Esophagus muscularis mucosa (tissue), 4 donors: ENCODE measurements at regions not wholly inside any gene's neighbourhood (a gene's known extent, or its start where the extent isn't known, plus 50 kb on each side); places are given as distances from the start of the nearest gene placed in this dataset.
"Not testable (repeated sequence)": the region's sequence is repeated elsewhere in the genome, so short reads cannot be mapped to it uniquely, and the experiment has no call there.

Experiments used
- DNase-seq: peaks from one replicate; pipeline ENCODE4 v3.0.0-alpha.2; 2017; ENCODE audit errors: extremely low spot score
- H3K27ac ChIP-seq, 4 donors: fragments of 200-600 bp; sonication (generic); replicated peaks in 1 of 4; 1 replicate in 3 of 4; 2 replicates in 1 of 4; pipeline ENCODE4 v1.5.1; 2016 to 2019; ENCODE audit warnings: mild to moderate bottlenecking in 1 of 4
- H3K27me3 ChIP-seq, 4 donors: fragments of 200-600 bp; sonication (generic); one replicate each; pipeline versions ENCODE4 v1.5.1 to v1.6.0; 2016 to 2019
- H3K36me3 ChIP-seq, 4 donors: fragments of 200-600 bp; sonication (generic); one replicate each; pipeline ENCODE4 v1.5.1; 2016 to 2019
- H3K4me1 ChIP-seq, 4 donors: fragments of 200-600 bp; sonication (generic); one replicate each; pipeline ENCODE4 v1.5.1; 2016 to 2019
- H3K4me3 ChIP-seq, 4 donors: fragments of 200-600 bp; sonication (generic); 1 replicate in 2 of 4; 2 replicates in 2 of 4; pipeline ENCODE4 v1.5.1; 2016 to 2019; ENCODE audit warnings: mild to moderate bottlenecking in 4 of 4, moderate library complexity in 1 of 4
- H3K9me3 ChIP-seq, 4 donors: fragments of 200-600 bp; sonication (generic); 1 replicate in 3 of 4; 2 replicates in 1 of 4; pipeline ENCODE4 v1.5.1; 2016 to 2019
- EP300 ChIP-seq: sonication (generic); formaldehyde crosslinking; IDR thresholded peaks from one replicate; pipeline ENCODE4 v1.6.1; 2017; ENCODE audit warnings: antibody characterized with exemption
- POLR2A ChIP-seq: fragments of 450-650 bp; IDR thresholded peaks from one replicate; pipeline ENCODE4 v1.6.1; 2017; ENCODE audit warnings: antibody characterized with exemption, moderate library complexity, mild to moderate bottlenecking, low read depth
- POLR2AphosphoS5 ChIP-seq, 2 donors: sonication (generic); formaldehyde crosslinking; IDR thresholded peaks; one replicate each; pipeline ENCODE4 v1.6.1; 2017; ENCODE audit warnings: antibody characterized with exemption in 2 of 2
- WGBS: methylation state at CpG from one replicate; pipeline ENCODE4 v1.1.5; 2018; 5-methylcytosine and 5-hydroxymethylcytosine counted together
- intact Hi-C: fragments of 100-400 bp; cut with DNase I; formaldehyde crosslinking; loops from one replicate; pipeline ENCODE4 v1.15.1; 2023
- TF ChIP-seq, protein P1 (sequence below), 3 experiments: fragments of 200-600 bp in 2 of 3; fragments of 450-650 bp in 1 of 3; sonication (generic) in 2 of 3; IDR thresholded peaks; one replicate each; pipeline ENCODE4 v1.5.1; 2017 to 2019; ENCODE audit warnings: antibody characterized with exemption in 3 of 3, mild to moderate bottlenecking in 2 of 3, moderate library complexity in 1 of 3

GRCh38 chr4:12471193-12471592 lies 1012.9 kb downstream of the RAB28 start:
- no peak overlapping the region for H3K27ac ChIP-seq
- H3K27me3 ChIP-seq = no peaks in the 10 kb centered on the region
- WGBS = 93% methylated on average over 2 of the region's 2 CpGs
- no peak overlapping the region for H3K4me3 ChIP-seq
- H3K4me1 ChIP-seq = peaks cover 0 to 4% (median 0%) of the 10 kb centered on the region in 4 donors
- H3K9me3 ChIP-seq = no peaks in the 10 kb centered on the region
- DNase-seq = no peak
- TF ChIP-seq, protein P1, sequence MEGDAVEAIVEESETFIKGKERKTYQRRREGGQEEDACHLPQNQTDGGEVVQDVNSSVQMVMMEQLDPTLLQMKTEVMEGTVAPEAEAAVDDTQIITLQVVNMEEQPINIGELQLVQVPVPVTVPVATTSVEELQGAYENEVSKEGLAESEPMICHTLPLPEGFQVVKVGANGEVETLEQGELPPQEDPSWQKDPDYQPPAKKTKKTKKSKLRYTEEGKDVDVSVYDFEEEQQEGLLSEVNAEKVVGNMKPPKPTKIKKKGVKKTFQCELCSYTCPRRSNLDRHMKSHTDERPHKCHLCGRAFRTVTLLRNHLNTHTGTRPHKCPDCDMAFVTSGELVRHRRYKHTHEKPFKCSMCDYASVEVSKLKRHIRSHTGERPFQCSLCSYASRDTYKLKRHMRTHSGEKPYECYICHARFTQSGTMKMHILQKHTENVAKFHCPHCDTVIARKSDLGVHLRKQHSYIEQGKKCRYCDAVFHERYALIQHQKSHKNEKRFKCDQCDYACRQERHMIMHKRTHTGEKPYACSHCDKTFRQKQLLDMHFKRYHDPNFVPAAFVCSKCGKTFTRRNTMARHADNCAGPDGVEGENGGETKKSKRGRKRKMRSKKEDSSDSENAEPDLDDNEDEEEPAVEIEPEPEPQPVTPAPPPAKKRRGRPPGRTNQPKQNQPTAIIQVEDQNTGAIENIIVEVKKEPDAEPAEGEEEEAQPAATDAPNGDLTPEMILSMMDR (IDR thresholded peaks at IDR 0.05) = no peak
- intact Hi-C loops = no loop called here
- H3K36me3 ChIP-seq = no peaks in the 10 kb centered on the region

- H3K9me3 ChIP-seq, H3K4me3 ChIP-seq, H3K27ac ChIP-seq, intact Hi-C loops, H3K36me3 ChIP-seq, H3K4me1 ChIP-seq, DNase-seq, H3K27me3 ChIP-seq: not testable (repeated sequence)
- WGBS = 100% methylated on average over 2 of the region's 5 CpGs
Observed at GRCh38 chr4:12461576-12461975, 1022.6 kb downstream of the RAB28 start.

DNA sequence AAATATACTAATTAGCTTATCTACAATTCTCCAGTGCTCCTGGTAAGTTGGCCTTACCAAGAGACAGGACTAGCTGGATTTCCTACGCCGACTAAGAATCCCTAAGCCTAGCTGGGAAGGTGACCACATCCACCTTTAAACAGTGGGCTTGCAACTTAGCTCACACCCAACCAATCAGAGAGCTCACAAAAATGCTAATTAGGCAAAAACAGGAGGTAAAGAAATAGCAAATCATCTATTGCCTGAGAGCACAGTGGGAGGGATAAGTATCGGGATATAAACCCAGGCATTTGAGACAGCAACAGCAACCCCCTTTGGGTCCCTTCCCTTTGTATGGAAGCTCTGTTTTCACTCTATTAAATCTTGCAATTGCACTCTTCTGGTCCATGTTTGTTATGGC lies 1025.0 kb downstream of the RAB28 start:
- 64% methylated on average over 3 of the region's 3 CpGs for WGBS
- no peaks in the 10 kb centered on the region for H3K4me1 ChIP-seq
- no peak overlapping the region for H3K4me3 ChIP-seq
- H3K36me3 ChIP-seq = no peaks in the 10 kb centered on the region
- no peak overlapping the region for H3K27ac ChIP-seq
- no peak for TF ChIP-seq POLR2A
- no peak for TF ChIP-seq POLR2AphosphoS5 (IDR thresholded peaks at IDR 0.05)
- TF ChIP-seq, protein P1 (IDR thresholded peaks at IDR 0.05) = no peak
- no peak for TF ChIP-seq EP300
- intact Hi-C loops = no loop called here
- no peak for DNase-seq
- no peaks in the 10 kb centered on the region for H3K9me3 ChIP-seq
- no peaks in the 10 kb centered on the region for H3K27me3 ChIP-seq

DNA sequence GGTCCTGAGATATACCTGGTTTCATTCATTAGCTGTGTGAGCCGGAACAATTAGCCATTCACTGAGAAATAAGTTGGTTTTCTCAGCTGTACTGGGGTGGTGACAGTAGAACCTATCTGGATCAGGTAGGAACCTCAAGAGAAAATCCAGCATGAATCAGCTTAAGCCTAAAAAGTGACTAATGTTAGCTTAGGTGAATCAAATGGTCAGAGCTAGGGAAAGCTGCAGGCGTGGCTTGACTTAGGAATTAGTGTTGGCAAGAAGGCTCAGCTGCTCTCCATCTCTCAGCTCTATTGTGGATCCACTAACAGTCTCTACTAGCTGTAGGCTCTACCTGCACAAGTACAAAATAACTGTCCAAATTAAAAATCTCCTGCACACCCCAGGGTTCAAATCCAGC lies 1025.5 kb downstream of the RAB28 start:
- H3K27ac ChIP-seq = no peak overlapping the region
- H3K4me3 ChIP-seq = no peak overlapping the region
- no peaks in the 10 kb centered on the region for H3K27me3 ChIP-seq
- no peaks in the 10 kb centered on the region for H3K9me3 ChIP-seq
- intact Hi-C loops = no loop called here
- DNase-seq = no peak
- H3K4me1 ChIP-seq = no peaks in the 10 kb centered on the region
- H3K36me3 ChIP-seq = no peaks in the 10 kb centered on the region
- TF ChIP-seq, protein P1 (IDR thresholded peaks at IDR 0.05) = no peak
- TF ChIP-seq POLR2AphosphoS5 (IDR thresholded peaks at IDR 0.05) = no peak
- TF ChIP-seq EP300 = no peak
- no peak for TF ChIP-seq POLR2A
- WGBS = 94% methylated on average over 2 of the region's 2 CpGs

GRCh38 chr4:12452291-12452690 lies 1023.6 kb upstream of the HS3ST1 start:
- no peak overlapping the region for H3K4me3 ChIP-seq

More at GRCh38 chr4:12452291-12452690, 1023.6 kb upstream of the HS3ST1 start:
- no peak for DNase-seq
- no peaks in the 10 kb centered on the region for H3K36me3 ChIP-seq
- WGBS = 87% methylated on average over 3 of the region's 3 CpGs
- peaks cover 0 to 17% (median 12%) of the 10 kb centered on the region in 4 donors for H3K9me3 ChIP-seq
- intact Hi-C loops = no loop called here
- TF ChIP-seq POLR2A = no peak
- TF ChIP-seq POLR2AphosphoS5 (IDR thresholded peaks at IDR 0.05) = no peak
- TF ChIP-seq, protein P1 (IDR thresholded peaks at IDR 0.05) = no peak
- TF ChIP-seq EP300 = no peak
- H3K4me1 ChIP-seq = no peaks in the 10 kb centered on the region
- no peaks in the 10 kb centered on the region for H3K27me3 ChIP-seq
- H3K27ac ChIP-seq = no peak overlapping the region
